PC-3 (cell line): ENCODE measurements at regions not wholly inside any gene's neighbourhood (a gene's known extent, or its start where the extent isn't known, plus 50 kb on each side); places are given as distances from the start of the nearest gene placed in this dataset.

Source experiments
- ATAC-seq: fragments of 200-7000 bp; cut with Tn5 transposase; 2 replicates; pipeline ENCODE4 v1.9.1; 2020; ENCODE audit warnings: mild to moderate bottlenecking, moderate library complexity
- BruUV-seq: library from RNA; stranded (reverse); fragments of 400-500 nt; replicated peaks from 2 replicates; lab custom pipeline; 2021; lab: Mats Ljungman, UMichigan
- CTCF ChIA-PET: fragments of 300-600 bp; sonication (Branson Sonifier 250); formaldehyde crosslinking; loops from one replicate; lab custom pipeline; 2022; ENCODE audit warnings: antibody characterized with exemption; lab: Charles Lee
- POLR2A ChIA-PET: fragments of 300-600 bp; sonication (Branson Sonifier 250); formaldehyde crosslinking; loops from one replicate; lab custom pipeline; 2022; ENCODE audit warnings: antibody characterized with exemption; ENCODE audit not compliant: unreplicated experiment; lab: Charles Lee
- DNase-seq: peaks from one replicate; pipeline ENCODE4 v3.0.0-alpha.2; 2015
- H2AFZ ChIP-seq: fragments of 300-600 bp; sonication (generic); 2 replicates; pipeline ENCODE4 v1.6.0; 2016; ENCODE audit warnings: antibody characterized with exemption, low read length
- H3F3A ChIP-seq: fragments of 300-600 bp; sonication (generic); one replicate; pipeline ENCODE4 v1.6.0; 2017; ENCODE audit warnings: antibody characterized with exemption, low read length, control low read depth, mild to moderate bottlenecking; ENCODE audit not compliant: unreplicated experiment
- H3K27ac ChIP-seq: fragments of 300-600 bp; sonication (generic); 2 replicates; pipeline ENCODE4 v1.5.1; 2016; ENCODE audit warnings: mild to moderate bottlenecking, low read length
- H3K27me3 ChIP-seq: fragments of 300-600 bp; sonication (generic); 2 replicates; pipeline ENCODE4 v1.6.1; 2016; ENCODE audit warnings: low read length, mixed read lengths
- H3K36me3 ChIP-seq: fragments of 300-600 bp; sonication (generic); 2 replicates; pipeline ENCODE4 v1.6.1; 2016; ENCODE audit warnings: low read depth, mixed run types, low read length, mixed read lengths
- H3K4me1 ChIP-seq: fragments of 300-600 bp; sonication (generic); 2 replicates; pipeline ENCODE4 v1.5.1; 2016; ENCODE audit warnings: low read length; ENCODE audit not compliant: insufficient read depth
- H3K4me2 ChIP-seq: fragments of 300-600 bp; sonication (generic); 2 replicates; pipeline ENCODE4 v1.6.0; 2016; ENCODE audit warnings: low read length
- H3K4me3 ChIP-seq: fragments of 300-600 bp; sonication (generic); 2 replicates; pipeline ENCODE4 v1.5.1; 2016; ENCODE audit warnings: mild to moderate bottlenecking, low read length, mixed read lengths
- H3K79me2 ChIP-seq: fragments of 300-600 bp; sonication (generic); 2 replicates; pipeline ENCODE4 v1.6.1; 2017; ENCODE audit warnings: low read length, mixed read lengths
- H3K9ac ChIP-seq: fragments of 300-600 bp; sonication (generic); 2 replicates; pipeline ENCODE4 v1.6.0; 2016; ENCODE audit warnings: mild to moderate bottlenecking, low read length
- H3K9me2 ChIP-seq: fragments of 300-600 bp; sonication (generic); replicated peaks from 2 replicates; pipeline ENCODE4 v1.6.1; 2016; ENCODE audit warnings: mixed run types, low read length, mixed read lengths
- H3K9me3 ChIP-seq: fragments of 300-600 bp; sonication (generic); 2 replicates; pipeline ENCODE4 v1.6.1; 2016; ENCODE audit warnings: low read length, mixed read lengths
- H4K20me1 ChIP-seq: fragments of 300-600 bp; sonication (generic); 2 replicates; pipeline ENCODE4 v1.6.1; 2016; ENCODE audit warnings: low read length, mixed read lengths
- EZH2 ChIP-seq: fragments of 300-600 bp; sonication (generic); IDR thresholded peaks from one replicate; pipeline ENCODE4 v1.6.1; 2017; ENCODE audit warnings: antibody characterized with exemption, mild to moderate bottlenecking, low read length; ENCODE audit not compliant: unreplicated experiment
- EZH2phosphoT487 ChIP-seq: fragments of 300-600 bp; sonication (generic); IDR thresholded peaks from 2 replicates; pipeline ENCODE4 v1.6.1; 2018; ENCODE audit warnings: mild to moderate bottlenecking, antibody characterized with exemption, low read length, borderline replicate concordance
- intact Hi-C: fragments of 100-400 bp; cut with micrococcal nuclease; formaldehyde crosslinking; loops from 2 replicates; pipeline ENCODE4 v1.9.0; 2023
- TF ChIP-seq, protein P1 (sequence below): fragments of 300-600 bp; sonication (generic); conservative IDR thresholded peaks from 2 replicates; pipeline ENCODE4 v1.5.1; 2017; ENCODE audit warnings: antibody characterized with exemption, low read depth, mild to moderate bottlenecking, low read length

DNA sequence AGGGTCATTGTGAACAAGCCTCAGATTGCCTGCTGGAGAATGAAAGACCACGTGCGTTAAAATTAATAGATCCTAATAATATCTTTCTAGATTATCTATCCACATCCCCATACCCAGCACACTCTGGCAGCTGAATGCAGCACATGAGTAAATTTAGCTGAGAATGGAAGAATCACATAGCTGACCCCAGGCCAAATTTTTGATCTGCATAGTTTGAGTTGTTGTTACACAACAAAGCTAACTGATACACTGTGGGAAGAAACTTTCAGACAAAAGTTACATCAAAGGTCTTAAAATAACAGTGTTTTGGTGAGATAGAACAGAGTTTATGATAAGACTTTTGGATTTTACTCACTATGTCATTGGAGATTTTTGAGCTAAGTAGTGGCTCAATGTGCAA is 72.4 kb upstream of the ANXA10 start:
- Histone ChIP-seq H3K36me3 (no peaks in the 10 kb centered on the region), H2AFZ (no peak overlapping the region), H3K9me3 (no peaks in the 10 kb centered on the region), H3K27me3 (no peaks in the 10 kb centered on the region), H3K4me1 (peaks cover 9% of the 10 kb centered on the region), H3K9ac (no peak overlapping the region), H3K27ac (no peak overlapping the region), H3K4me2 (no peak overlapping the region), H3K4me3 (no peak overlapping the region), H3K79me2 (no peaks in the 10 kb centered on the region), H4K20me1 (no peaks in the 10 kb centered on the region), H3K9me2 (no peaks in the 10 kb centered on the region), H3F3A (no peaks in the 10 kb centered on the region)
- BruUV-seq: no TSS peak
- DNase-seq: no peak
- TF ChIP-seq, protein P1, sequence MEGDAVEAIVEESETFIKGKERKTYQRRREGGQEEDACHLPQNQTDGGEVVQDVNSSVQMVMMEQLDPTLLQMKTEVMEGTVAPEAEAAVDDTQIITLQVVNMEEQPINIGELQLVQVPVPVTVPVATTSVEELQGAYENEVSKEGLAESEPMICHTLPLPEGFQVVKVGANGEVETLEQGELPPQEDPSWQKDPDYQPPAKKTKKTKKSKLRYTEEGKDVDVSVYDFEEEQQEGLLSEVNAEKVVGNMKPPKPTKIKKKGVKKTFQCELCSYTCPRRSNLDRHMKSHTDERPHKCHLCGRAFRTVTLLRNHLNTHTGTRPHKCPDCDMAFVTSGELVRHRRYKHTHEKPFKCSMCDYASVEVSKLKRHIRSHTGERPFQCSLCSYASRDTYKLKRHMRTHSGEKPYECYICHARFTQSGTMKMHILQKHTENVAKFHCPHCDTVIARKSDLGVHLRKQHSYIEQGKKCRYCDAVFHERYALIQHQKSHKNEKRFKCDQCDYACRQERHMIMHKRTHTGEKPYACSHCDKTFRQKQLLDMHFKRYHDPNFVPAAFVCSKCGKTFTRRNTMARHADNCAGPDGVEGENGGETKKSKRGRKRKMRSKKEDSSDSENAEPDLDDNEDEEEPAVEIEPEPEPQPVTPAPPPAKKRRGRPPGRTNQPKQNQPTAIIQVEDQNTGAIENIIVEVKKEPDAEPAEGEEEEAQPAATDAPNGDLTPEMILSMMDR: no peak
- TF ChIP-seq EZH2 (no peak), EZH2phosphoT487 (no peak)
- ChIA-PET POLR2A (no interaction called here), CTCF (interaction anchor here (0.5 kb wide), 1 partner anchor 578 kb away, joined by 3 read pairs; no protein-coding TSS in a partner anchor)
- ATAC-seq: no peak
- intact Hi-C loops: no loop called here

DNA sequence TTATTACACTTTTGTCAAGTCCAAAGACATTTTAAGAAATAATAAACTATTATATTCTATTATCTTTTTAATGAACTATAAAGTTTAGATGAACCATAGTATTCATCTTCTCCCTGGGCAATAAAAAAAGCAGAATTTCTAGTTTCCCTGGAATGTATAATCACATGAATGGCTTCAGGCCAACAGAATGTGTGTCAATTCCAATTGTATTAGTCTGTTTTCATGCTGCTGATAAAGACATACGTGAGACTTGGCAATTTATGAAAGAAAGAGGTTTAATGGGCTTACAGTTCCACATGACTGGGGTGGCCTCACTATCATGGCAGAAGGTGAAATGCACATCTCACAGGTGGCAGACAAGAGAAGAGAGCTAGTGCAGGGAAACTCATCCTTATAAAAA is 70.7 kb upstream of the ANXA10 start:
- Histone ChIP-seq H4K20me1 (no peaks in the 10 kb centered on the region), H3K79me2 (no peaks in the 10 kb centered on the region), H3K9ac (no peak overlapping the region), H3K27ac (no peak overlapping the region), H2AFZ (no peak overlapping the region), H3K4me2 (no peak overlapping the region), H3K4me3 (no peak overlapping the region), H3F3A (no peaks in the 10 kb centered on the region), H3K4me1 (peaks cover 9% of the 10 kb centered on the region), H3K9me2 (no peaks in the 10 kb centered on the region), H3K9me3 (no peaks in the 10 kb centered on the region), H3K27me3 (no peaks in the 10 kb centered on the region), H3K36me3 (no peaks in the 10 kb centered on the region)
- TF ChIP-seq EZH2: no peak
- TF ChIP-seq, protein P1: no peak
- no peak for TF ChIP-seq EZH2phosphoT487
- DNase-seq (peak; percentile 81), ATAC-seq (no peak)
- intact Hi-C loops: no loop called here
- BruUV-seq: no TSS peak
- POLR2A ChIA-PET: no interaction called here
- CTCF ChIA-PET: no interaction called here

DNA sequence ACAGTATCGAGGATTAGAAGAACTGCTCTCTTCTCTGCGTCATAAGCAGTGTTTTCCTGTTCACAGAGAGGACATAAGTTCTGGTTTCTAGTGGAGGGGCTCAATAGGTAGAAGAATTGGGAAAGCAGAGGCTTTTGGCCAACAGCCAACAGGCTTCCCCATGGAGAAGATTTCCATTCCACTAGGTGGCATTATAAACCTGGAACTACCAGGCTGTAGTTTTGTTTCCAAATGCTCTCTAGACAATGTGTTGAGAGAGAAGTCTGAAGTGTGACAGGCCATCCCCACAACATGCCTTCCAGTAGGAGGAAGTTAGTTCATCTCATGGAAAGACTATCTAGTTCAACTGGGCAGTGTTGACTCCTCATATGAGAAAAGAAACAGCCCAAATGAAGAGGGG is 63.8 kb upstream of the ANXA10 start:
- no TSS peak for BruUV-seq
- intact Hi-C loops: loop anchor here (1.0 kb wide), 3 partner anchors 39 to 126 kb away; no protein-coding TSS in a partner anchor
- no peak for TF ChIP-seq EZH2phosphoT487
- TF ChIP-seq, protein P1: peak; percentile 63
- peak overlapping the region; percentile 45 for H3K27ac ChIP-seq
- H3F3A ChIP-seq: no peaks in the 10 kb centered on the region
- no peaks in the 10 kb centered on the region for H3K79me2 ChIP-seq
- H3K4me1 ChIP-seq: peaks cover 9% of the 10 kb centered on the region
- POLR2A ChIA-PET: no interaction called here
- peak; percentile 63 for DNase-seq
- CTCF ChIA-PET: no interaction called here
- no peaks in the 10 kb centered on the region for H3K9me3 ChIP-seq
- no peaks in the 10 kb centered on the region for H3K36me3 ChIP-seq
- H3K4me2 ChIP-seq: peak overlapping the region; percentile 45; the same call in 1 of the 2 replicates
- no peaks in the 10 kb centered on the region for H3K27me3 ChIP-seq
- no peaks in the 10 kb centered on the region for H4K20me1 ChIP-seq
- ATAC-seq: peak; percentile 57
- peak overlapping the region; percentile 11; the same call in 1 of the 2 replicates for H3K4me3 ChIP-seq
- H2AFZ ChIP-seq: peak overlapping the region; percentile 44; the same call in 1 of the 2 replicates
- H3K9ac ChIP-seq: no peak overlapping the region
- H3K9me2 ChIP-seq: no peaks in the 10 kb centered on the region
